Endodermal cell (in vitro differentiated cells): ENCODE measurements at regions not wholly inside any gene's neighbourhood (a gene's known extent, or its start where the extent isn't known, plus 50 kb on each side); places are given as distances from the start of the nearest gene placed in this dataset.

Experiments used
- DNase-seq: peaks from one replicate; pipeline ENCODE4 v3.0.0-alpha.2; 2017
- H3K27ac ChIP-seq: 2 replicates; pipeline ENCODE4 v1.5.1; 2013; ENCODE audit warnings: mild to moderate bottlenecking, low read depth, low read length, moderate library complexity
- H3K27me3 ChIP-seq: 2 replicates; pipeline ENCODE4 v1.6.1; 2013; ENCODE audit warnings: mild to moderate bottlenecking, low read length, moderate library complexity; ENCODE audit not compliant: insufficient read depth, control insufficient read depth, poor library complexity, severe bottlenecking
- H3K36me3 ChIP-seq: 2 replicates; pipeline ENCODE4 v1.7.0; 2013; ENCODE audit warnings: mild to moderate bottlenecking, low read length, moderate library complexity; ENCODE audit not compliant: control insufficient read depth, insufficient read depth
- H3K4me1 ChIP-seq: one replicate; pipeline ENCODE4 v1.7.0; 2013; ENCODE audit warnings: low read length; ENCODE audit not compliant: control insufficient read depth, insufficient read depth
- H3K4me3 ChIP-seq: 2 replicates; pipeline ENCODE4 v1.5.1; 2013; ENCODE audit warnings: mild to moderate bottlenecking, low read length, moderate library complexity
- H3K9ac ChIP-seq: 2 replicates; pipeline ENCODE4 v1.6.1; 2013; ENCODE audit warnings: mild to moderate bottlenecking, low read length, moderate library complexity; ENCODE audit not compliant: poor library complexity, severe bottlenecking; ENCODE audit errors: extremely low read depth
- H3K9me3 ChIP-seq: 2 replicates; pipeline ENCODE4 v1.6.1; 2013; ENCODE audit warnings: mild to moderate bottlenecking, low read length, moderate library complexity; ENCODE audit not compliant: control insufficient read depth
- H3K27ac Mint-ChIP-seq: 2 replicates; pipeline ENCODE4 v1.8.0; 2020; ENCODE audit warnings: mixed read lengths
- H3K27me3 Mint-ChIP-seq: 2 replicates; pipeline ENCODE4 v1.8.0; 2021; ENCODE audit warnings: mild to moderate bottlenecking, mixed read lengths; ENCODE audit not compliant: insufficient read depth
- H3K36me3 Mint-ChIP-seq: 2 replicates; pipeline ENCODE4 v1.8.0; 2020; ENCODE audit warnings: low read depth, mixed read lengths
- H3K4me1 Mint-ChIP-seq: 2 replicates; pipeline ENCODE4 v1.8.0; 2020; ENCODE audit warnings: mixed read lengths
- H3K4me3 Mint-ChIP-seq: 2 replicates; pipeline ENCODE4 v1.8.0; 2020; ENCODE audit warnings: mild to moderate bottlenecking, moderate library complexity, mixed read lengths
- H3K9me3 Mint-ChIP-seq: 2 replicates; pipeline ENCODE4 v1.8.0; 2020; ENCODE audit warnings: mild to moderate bottlenecking, mixed read lengths
- WGBS, 2 experiments: methylation state at CpG; one replicate each; pipeline versions ENCODE4 v1.1.5 to v1.1.7; 2013; ENCODE audit warnings: missing lambda C conversion rate in 2 of 2, mixed read lengths in 1 of 2; ENCODE audit not compliant: insufficient coverage in 1 of 2, insufficient read length in 1 of 2; 5-methylcytosine and 5-hydroxymethylcytosine counted together
- TF ChIP-seq, protein P1 (sequence below): fragments of 200-600 bp; sonication (generic); conservative IDR thresholded peaks from 2 replicates; pipeline ENCODE4 v1.5.0; 2021; ENCODE audit warnings: antibody characterized with exemption, mild to moderate bottlenecking

DNA sequence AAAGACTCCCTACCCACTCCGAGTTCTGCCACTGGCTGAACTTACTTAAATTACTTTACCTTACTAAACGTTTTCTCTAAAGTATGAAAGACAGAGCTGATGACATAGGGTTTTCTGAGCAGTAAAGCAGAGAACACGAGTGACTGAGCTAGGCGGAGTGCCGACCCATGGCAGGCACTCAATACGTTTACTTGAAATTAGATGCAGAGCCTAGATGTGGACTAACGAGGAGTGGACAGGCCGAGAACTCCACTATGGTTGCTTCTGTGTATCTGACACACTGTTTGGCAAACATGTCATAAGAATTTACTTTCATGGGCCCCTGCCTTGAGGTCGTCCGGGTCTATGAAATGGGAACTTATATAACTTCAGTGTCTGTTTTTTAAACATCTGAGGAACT, 471.0 kb downstream of the STK39 start:
- Histone ChIP-seq H3K36me3 (no peaks in the 10 kb centered on the region), H3K9me3 (no peaks in the 10 kb centered on the region), H3K27ac (no peak overlapping the region), H3K9ac (no peak overlapping the region), H3K4me1 (no peaks in the 10 kb centered on the region), H3K4me3 (no peak overlapping the region), H3K27me3 (no peaks in the 10 kb centered on the region)
- no peak for DNase-seq
- Mint-ChIP-seq H3K27me3 (no peaks in the 10 kb centered on the region), H3K36me3 (no peaks in the 10 kb centered on the region), H3K4me3 (no peak overlapping the region), H3K4me1 (no peaks in the 10 kb centered on the region), H3K9me3 (no peaks in the 10 kb centered on the region), H3K27ac (no peak overlapping the region)
- TF ChIP-seq, protein P1, sequence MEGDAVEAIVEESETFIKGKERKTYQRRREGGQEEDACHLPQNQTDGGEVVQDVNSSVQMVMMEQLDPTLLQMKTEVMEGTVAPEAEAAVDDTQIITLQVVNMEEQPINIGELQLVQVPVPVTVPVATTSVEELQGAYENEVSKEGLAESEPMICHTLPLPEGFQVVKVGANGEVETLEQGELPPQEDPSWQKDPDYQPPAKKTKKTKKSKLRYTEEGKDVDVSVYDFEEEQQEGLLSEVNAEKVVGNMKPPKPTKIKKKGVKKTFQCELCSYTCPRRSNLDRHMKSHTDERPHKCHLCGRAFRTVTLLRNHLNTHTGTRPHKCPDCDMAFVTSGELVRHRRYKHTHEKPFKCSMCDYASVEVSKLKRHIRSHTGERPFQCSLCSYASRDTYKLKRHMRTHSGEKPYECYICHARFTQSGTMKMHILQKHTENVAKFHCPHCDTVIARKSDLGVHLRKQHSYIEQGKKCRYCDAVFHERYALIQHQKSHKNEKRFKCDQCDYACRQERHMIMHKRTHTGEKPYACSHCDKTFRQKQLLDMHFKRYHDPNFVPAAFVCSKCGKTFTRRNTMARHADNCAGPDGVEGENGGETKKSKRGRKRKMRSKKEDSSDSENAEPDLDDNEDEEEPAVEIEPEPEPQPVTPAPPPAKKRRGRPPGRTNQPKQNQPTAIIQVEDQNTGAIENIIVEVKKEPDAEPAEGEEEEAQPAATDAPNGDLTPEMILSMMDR: no peak
- WGBS, 2 experiments: 90 to 92% methylated on average over 9 to 10 of the region's 10 CpGs

DNA sequence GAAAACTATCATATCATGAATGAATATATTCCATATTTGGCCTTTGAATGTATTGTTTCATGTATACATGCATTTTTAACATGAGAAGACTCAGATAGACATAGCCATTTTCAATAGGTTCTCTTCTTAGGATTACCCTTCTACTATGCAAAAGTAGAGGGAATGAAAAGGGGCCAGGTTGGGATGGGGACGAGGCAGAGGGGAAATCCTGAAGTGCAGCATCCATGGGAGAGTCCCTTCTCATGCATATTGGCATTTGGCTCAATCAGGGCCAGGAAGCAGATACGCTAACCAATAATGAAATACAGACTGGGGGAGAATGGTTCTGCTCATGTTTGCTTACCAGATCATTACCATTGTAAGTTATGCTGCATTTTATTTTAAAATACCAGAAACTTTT, 475.8 kb downstream of the STK39 start:
- Mint-ChIP-seq H3K27ac (no peak overlapping the region), H3K36me3 (no peaks in the 10 kb centered on the region)
- WGBS, 2 experiments: 83 to 100% methylated on average over 1 to 2 of the region's 2 CpGs

DNA sequence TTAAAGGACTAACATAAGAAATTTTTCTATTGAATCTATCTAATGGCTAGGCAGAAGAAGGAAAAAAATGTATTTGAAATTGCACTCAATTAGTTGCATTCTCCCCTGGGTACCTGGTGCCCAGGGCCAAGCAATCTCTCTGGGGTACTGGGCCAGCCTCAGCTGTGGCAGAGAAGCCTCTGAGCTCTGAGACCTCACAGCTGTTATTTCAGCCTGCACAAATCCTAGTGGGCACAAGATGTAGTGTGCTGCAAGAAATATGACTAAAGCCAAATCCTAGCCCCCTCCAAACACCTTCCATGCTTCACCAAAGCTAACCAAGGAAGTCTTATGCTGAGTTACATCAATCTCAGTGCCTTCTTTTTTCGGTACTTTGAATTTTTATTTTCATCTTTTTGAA, 478.4 kb downstream of the STK39 start:
- H3K9me3 Mint-ChIP-seq: no peaks in the 10 kb centered on the region
- TF ChIP-seq, protein P1: no peak
- no peak overlapping the region for H3K4me3 Mint-ChIP-seq
- Histone ChIP-seq H3K27ac (no peak overlapping the region), H3K27me3 (no peaks in the 10 kb centered on the region), H3K4me1 (no peaks in the 10 kb centered on the region), H3K9me3 (peaks cover 3% of the 10 kb centered on the region), H3K36me3 (no peaks in the 10 kb centered on the region), H3K4me3 (no peak overlapping the region), H3K9ac (no peak overlapping the region)
- H3K36me3 Mint-ChIP-seq: no peaks in the 10 kb centered on the region
- H3K4me1 Mint-ChIP-seq: no peaks in the 10 kb centered on the region
- no peaks in the 10 kb centered on the region for H3K27me3 Mint-ChIP-seq
- WGBS, 2 experiments: no CpG with 5 or more reads among the region's 1 CpG
- no peak overlapping the region for H3K27ac Mint-ChIP-seq
- DNase-seq: no peak

More for the DNA sequence above, 475.8 kb downstream of the STK39 start:
- H3K27me3 ChIP-seq: no peaks in the 10 kb centered on the region
- no peak overlapping the region for H3K4me3 Mint-ChIP-seq
- H3K27me3 Mint-ChIP-seq: no peaks in the 10 kb centered on the region
- no peaks in the 10 kb centered on the region for H3K4me1 Mint-ChIP-seq
- H3K36me3 ChIP-seq: no peaks in the 10 kb centered on the region
- no peak overlapping the region for H3K27ac ChIP-seq
- no peak overlapping the region for H3K4me3 ChIP-seq
- H3K4me1 ChIP-seq: no peaks in the 10 kb centered on the region
- TF ChIP-seq, protein P1: no peak
- H3K9ac ChIP-seq: no peak overlapping the region
- no peaks in the 10 kb centered on the region for H3K9me3 Mint-ChIP-seq
- no peaks in the 10 kb centered on the region for H3K9me3 ChIP-seq
- DNase-seq: no peak
